ENCODE measurements at regions not wholly inside any gene's neighbourhood (a gene's known extent, or its start where the extent isn't known, plus 50 kb on each side); places are given as distances from the start of the nearest gene placed in this dataset.

DNA sequence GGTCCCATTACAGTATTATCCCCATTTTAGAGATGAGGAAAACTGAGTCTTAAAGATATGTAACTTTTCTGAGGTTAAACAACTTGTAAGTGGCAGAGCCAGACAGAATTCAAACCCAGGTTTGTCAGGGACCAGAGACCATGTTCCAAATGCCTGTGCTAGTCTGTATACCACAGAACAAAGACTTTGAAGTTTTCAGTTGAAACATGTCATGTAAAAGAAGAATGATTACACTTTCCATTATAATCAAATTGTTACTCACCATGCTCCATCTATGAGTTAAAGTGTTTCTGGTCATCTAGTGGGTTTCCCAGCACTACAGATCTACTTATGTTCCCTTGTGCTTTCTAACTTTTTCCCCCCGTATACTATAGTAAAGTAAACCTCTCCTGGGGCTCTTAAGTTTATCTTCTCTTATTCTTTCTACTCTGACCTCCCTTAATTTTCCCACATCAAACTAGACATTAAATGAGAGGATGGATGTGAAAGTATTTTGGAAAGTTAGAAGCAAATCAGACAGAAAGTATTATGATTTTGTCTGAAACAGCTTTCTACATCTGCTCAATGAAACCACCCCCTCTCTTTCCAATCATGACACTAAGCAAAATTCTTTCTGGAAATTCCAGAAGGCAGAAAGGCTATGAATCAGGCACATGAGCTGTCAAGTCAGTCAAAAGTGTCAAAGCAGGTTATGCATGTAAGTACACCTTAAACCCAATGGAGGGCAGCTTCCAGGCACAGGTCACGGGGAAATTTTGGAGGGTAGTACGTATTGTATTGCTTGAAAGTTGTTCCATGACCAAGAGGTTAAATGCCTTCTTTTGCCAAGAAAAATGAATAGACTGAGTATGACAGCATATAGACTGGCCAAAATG, 132.7 kb upstream of the MAP3K7 start:
- FAIRE-seq (no peak), DNase-seq (ENCODE audit: low read depth in 1 of 2, low spot score in 1 of 2) (no peak), ATAC-seq (no peak)
- Histone ChIP-seq H3K4me2 (no peak overlapping the region), H3K9me3 (no peaks in the 10 kb centered on the region), H3K27ac (no peak overlapping the region), H3K4me1 (no peaks in the 10 kb centered on the region), H3K4me3 (no peak overlapping the region)
- ChIA-PET CTCF (no interaction called here), POLR2A (no interaction called here)
- 11% methylated on average over 3 of the region's 3 CpGs for WGBS (ENCODE audit: missing lambda C conversion rate)
- TF ChIP-seq, protein P1, sequence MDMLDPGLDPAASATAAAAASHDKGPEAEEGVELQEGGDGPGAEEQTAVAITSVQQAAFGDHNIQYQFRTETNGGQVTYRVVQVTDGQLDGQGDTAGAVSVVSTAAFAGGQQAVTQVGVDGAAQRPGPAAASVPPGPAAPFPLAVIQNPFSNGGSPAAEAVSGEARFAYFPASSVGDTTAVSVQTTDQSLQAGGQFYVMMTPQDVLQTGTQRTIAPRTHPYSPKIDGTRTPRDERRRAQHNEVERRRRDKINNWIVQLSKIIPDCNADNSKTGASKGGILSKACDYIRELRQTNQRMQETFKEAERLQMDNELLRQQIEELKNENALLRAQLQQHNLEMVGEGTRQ (IDR thresholded peaks at IDR 0.05) = no peak

DNA sequence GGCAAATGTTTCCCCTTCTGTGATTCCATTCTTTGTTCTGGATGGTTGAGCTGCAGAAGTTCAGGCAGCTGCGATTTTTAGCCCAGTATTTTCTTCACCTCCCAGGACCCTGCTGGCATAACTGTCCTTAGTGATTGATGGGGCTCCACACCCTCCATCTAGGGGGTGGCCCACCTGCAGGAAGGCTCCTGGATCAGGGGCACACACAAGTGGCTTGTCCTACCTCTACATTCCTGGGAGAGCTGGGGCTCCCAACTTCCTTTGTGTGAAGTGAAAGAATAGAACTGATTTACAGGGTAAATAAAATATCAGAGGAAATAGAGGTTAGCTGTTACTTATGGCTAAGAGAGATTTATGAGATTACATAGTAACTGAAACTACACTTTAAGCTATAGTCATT, 129.5 kb upstream of the MAP3K7 start:
- no peaks in the 10 kb centered on the region for H3K9me3 ChIP-seq
- H3K4me1 ChIP-seq = no peaks in the 10 kb centered on the region
- H3K4me3 ChIP-seq = no peak overlapping the region
- DNase-seq (ENCODE audit: low read depth in 1 of 2, low spot score in 1 of 2) (no peak), ATAC-seq (no peak), FAIRE-seq (no peak)
- H3K4me2 ChIP-seq = no peak overlapping the region
- ChIA-PET POLR2A (no interaction called here), CTCF (no interaction called here)
- TF ChIP-seq TP53 (CRISPR knock-in tag; IDR thresholded peaks at IDR 0.05) = no peak
- TF ChIP-seq PBX3 (IDR thresholded peaks at IDR 0.05) = no peak
- TF ChIP-seq SREBF2 (IDR thresholded peaks at IDR 0.05) = no peak
- no peak for TF ChIP-seq BCL3 (IDR thresholded peaks at IDR 0.05)
- TF ChIP-seq RNF2 (IDR thresholded peaks at IDR 0.05; ENCODE audit: borderline replicate concordance, low read depth) = no peak
- no peak for TF ChIP-seq MAZ (IDR thresholded peaks at IDR 0.05; ENCODE audit: borderline replicate concordance, low read depth, low read length)
- 0% methylated on average over 1 of the region's 1 CpG for WGBS (ENCODE audit: missing lambda C conversion rate)
- H3K27ac ChIP-seq = no peak overlapping the region

DNA sequence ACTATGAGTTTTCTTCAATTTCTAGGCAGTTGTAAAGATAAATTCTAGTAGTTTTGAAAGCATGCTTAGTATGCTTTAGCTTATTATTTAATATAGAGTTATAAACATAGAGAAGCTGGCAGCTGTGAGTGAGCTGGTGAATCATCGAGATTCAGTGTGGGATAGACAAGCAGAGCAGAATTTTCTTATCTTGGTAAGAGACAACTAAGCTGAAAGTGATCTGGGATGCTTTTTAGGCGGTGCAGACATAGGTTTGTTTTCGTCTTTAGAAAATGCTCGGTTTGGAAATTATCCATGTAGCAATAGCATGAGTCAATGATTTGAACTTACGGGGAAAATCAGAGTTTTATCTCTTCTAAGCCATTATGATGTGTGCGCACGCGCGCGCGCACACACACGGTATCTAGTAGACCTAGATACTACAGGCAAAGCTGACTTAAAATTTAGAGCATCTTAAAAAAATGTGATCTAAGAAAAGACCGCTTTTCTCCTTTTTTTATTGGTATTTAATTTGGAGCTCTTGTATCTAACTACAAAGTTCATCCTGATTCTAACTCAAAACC, 128.3 kb upstream of the MAP3K7 start:
- DNase-seq (ENCODE audit: low read depth in 1 of 2, low spot score in 1 of 2) (no peak), ATAC-seq (no peak), FAIRE-seq (no peak)
- no peak for TF ChIP-seq EHMT2 (IDR thresholded peaks at IDR 0.05; ENCODE audit: low read depth)
- H3K4me2 ChIP-seq = no peak overlapping the region
- 41% methylated on average over 13 of the region's 13 CpGs for WGBS (ENCODE audit: missing lambda C conversion rate)
- no peak overlapping the region for H3K27ac ChIP-seq
- ChIA-PET POLR2A (no interaction called here), CTCF (no interaction called here)
- no peaks in the 10 kb centered on the region for H3K9me3 ChIP-seq
- H3K4me1 ChIP-seq = no peaks in the 10 kb centered on the region
- no peak overlapping the region for H3K4me3 ChIP-seq

DNA sequence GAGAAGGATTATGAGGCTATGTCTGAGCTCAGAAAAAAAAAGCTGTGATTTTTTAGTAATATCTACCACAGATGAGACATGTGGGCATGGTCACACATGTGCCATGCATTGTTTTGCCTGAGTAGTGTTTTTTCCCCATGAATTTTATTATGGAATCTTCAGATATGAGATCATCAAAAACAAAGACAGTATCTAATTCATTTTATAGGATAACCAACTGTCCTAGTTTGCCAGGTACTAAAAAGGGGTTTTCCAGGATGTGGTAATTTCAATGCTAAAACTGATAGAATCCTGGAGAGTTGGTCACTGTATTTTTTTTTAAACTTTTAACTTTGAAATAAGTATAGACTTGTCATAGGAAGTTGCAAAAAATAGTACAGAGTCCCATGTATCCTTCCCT, 127.4 kb upstream of the MAP3K7 start:
- no peaks in the 10 kb centered on the region for H3K4me1 ChIP-seq
- ATAC-seq (no peak), DNase-seq (ENCODE audit: low read depth in 1 of 2, low spot score in 1 of 2) (no peak), FAIRE-seq (no peak)
- CTCF ChIA-PET = no interaction called here
- H3K9me3 ChIP-seq = no peaks in the 10 kb centered on the region
- no peak overlapping the region for H3K27ac ChIP-seq
- TF ChIP-seq ZFP36 (IDR thresholded peaks at IDR 0.05; ENCODE audit: borderline replicate concordance, partially characterized antibody) (no peak), MYC (IDR thresholded peaks at IDR 0.05; ENCODE audit: borderline replicate concordance, low read length) (no peak), HEYL (CRISPR knock-in tag; IDR thresholded peaks at IDR 0.05) (no peak), CHD2 (IDR thresholded peaks at IDR 0.05; ENCODE audit: low read length, partially characterized antibody) (no peak), GATA3 (IDR thresholded peaks at IDR 0.05; ENCODE audit: borderline replicate concordance) (no peak), RCOR1 (IDR thresholded peaks at IDR 0.05; ENCODE audit: low read depth, low read length) (no peak), MAFK (IDR thresholded peaks at IDR 0.05; ENCODE audit: partially characterized antibody) (no peak)
- TF ChIP-seq, protein P2, sequence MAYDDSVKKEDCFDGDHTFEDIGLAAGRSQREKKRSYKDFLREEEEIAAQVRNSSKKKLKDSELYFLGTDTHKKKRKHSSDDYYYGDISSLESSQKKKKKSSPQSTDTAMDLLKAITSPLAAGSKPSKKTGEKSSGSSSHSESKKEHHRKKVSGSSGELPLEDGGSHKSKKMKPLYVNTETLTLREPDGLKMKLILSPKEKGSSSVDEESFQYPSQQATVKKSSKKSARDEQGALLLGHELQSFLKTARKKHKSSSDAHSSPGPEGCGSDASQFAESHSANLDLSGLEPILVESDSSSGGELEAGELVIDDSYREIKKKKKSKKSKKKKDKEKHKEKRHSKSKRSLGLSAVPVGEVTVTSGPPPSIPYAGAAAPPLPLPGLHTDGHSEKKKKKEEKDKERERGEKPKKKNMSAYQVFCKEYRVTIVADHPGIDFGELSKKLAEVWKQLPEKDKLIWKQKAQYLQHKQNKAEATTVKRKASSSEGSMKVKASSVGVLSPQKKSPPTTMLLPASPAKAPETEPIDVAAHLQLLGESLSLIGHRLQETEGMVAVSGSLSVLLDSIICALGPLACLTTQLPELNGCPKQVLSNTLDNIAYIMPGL (CRISPR knock-in tag; IDR thresholded peaks at IDR 0.05; ENCODE audit: borderline replicate concordance) = no peak
- POLR2A ChIA-PET = no interaction called here
- no peak overlapping the region for H3K4me3 ChIP-seq
- no peak overlapping the region for H3K4me2 ChIP-seq
